GM19438 (cell line): ENCODE measurements at regions not wholly inside any gene's neighbourhood (a gene's known extent, or its start where the extent isn't known, plus 50 kb on each side); places are given as distances from the start of the nearest gene placed in this dataset.

Experiments used
- ATAC-seq: cut with Tn5 transposase; IDR thresholded peaks from one replicate; pipeline ENCODE4 v1.9.1; 2021; ENCODE audit warnings: low read depth; ENCODE audit not compliant: unreplicated experiment

DNA sequence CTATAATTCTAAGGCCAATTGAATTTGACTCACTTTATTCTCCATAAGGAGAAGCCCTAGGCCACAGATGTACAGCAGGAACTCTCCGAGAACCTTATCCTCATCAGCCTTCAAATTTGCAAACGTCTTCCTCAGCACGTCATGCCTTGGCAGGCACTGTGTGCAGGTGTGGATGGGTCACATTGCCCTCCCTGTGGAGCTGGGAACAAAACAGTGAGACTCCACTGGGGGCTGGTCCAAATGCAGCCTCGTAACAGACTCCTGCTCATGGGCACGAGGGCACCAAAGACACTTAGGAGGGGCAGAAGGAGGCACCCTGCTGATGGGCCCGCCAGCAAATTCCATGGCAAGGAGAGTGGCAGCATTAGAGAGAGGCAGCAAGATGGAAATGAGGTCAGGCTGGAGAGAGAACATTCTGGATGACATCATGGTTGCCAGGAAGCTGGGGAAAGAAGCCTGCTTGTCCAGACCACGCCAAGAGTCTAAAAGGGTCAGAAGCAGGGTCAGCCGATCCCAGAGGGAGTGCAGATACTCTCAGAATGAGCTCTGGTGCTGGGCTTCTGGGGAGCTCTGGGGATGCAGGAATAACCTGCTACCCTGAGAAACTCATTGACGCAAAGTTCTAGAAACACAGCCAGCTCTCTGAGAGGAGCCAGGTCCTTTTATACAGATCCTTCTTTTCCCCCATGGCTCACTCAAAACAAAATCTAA lies 242.2 kb downstream of the B3GLCT start:
- no peak for ATAC-seq

DNA sequence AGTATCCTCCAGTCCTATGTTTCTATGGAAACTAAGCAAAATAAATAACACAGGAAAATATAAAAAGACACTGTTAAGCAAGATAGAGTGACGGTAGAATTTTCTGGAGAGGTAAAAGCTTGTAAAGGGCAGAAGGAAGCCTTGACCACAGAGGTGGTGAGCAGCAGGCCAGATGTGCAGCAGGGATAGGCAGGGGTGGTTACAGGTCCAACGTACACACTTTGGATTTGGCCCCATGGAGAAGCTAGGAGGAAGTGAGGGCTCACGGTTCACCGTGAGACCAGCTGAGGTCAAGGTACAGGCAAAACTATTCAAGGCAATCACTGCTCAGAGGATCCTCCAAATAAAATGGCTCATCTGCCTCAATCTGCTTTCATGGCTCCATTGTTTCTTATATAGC lies 242.8 kb downstream of the B3GLCT start:
- no peak for ATAC-seq

DNA sequence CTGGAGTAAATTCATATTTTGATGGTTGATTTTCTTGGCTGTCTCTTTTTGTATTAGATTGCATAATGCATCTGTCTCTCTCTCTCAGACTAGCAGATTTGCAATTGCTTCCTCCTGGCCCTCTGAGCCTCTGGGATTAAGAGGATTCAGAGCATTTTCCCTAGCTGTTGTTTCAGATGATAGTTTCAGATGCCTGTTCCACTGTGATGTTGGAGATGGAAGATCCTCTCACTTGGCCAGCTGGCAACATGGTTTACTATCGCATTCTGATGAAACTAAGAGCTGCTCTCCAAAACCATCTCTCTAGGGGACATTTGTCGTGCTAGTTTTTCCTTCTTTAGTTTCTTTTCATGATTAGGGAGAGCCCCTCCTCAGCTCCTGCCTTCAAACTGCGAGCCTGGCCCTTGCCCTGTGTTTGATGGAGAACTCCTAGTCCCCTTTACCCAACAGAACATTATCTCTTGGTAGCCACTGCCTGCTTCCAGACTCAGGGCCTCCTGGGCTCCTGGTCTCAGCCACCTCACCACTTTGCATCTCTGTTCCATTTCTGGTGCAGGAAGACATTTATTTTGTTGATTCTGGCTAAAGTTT lies 244.6 kb downstream of the B3GLCT start:
- ATAC-seq, result no peak

DNA sequence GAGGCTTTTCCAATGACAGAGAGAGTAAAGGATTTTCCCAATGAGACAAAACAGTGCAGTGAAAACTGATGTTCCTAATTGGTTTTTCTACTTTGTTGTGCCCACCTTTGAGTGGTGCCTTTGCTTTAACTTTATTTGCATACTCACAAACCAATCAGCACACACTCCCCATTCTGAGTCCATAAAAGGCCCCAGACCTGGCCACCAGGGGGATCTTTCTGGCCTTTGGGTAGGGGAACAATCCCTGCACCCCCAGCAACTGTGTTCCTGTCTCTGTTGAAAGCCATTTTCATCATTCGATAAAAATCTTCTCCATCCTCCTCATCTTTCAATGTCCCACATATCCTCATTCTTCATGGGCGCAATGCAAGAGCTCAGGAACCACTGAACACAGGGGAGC lies 252.8 kb downstream of the B3GLCT start:
- ATAC-seq, result no peak

DNA sequence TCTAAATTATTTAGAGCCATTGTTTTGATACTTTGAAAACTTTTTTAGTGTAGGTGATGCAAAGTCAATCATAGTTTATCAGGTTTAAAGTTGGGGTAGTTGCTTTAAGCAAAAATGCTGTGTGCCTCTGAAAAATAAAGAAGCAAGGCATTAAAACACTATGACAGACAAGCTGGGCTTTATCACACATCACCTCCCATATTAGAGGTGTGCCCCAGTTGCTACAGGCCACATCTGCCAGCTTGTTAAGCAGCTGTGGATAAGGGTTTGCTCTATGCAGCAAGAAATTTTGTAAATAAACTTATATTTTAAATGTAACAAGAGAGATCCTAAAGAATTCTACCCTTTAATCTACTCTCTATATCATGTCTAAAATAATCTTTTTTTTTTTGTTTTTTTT lies 255.8 kb downstream of the B3GLCT start:
- ATAC-seq, result no peak

DNA sequence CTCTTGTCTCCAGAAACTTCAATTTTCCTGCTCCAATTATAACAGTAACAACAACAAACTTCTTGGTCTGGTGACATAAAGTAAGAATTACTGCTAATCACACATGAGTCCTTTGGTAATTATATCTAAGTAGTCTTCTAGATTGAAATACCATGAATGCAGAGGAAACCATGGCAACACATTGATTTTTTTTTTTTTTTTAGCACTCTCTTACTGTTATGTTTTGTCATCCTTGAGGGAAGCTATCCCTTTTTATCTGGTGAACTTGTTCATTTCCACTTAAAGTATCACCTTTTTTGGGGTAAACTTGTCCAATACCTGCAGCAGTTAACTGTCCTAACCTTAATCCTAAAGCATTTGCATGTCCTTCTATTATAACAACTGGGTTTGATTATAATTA lies 256.3 kb downstream of the B3GLCT start:
- ATAC-seq, result no peak

DNA sequence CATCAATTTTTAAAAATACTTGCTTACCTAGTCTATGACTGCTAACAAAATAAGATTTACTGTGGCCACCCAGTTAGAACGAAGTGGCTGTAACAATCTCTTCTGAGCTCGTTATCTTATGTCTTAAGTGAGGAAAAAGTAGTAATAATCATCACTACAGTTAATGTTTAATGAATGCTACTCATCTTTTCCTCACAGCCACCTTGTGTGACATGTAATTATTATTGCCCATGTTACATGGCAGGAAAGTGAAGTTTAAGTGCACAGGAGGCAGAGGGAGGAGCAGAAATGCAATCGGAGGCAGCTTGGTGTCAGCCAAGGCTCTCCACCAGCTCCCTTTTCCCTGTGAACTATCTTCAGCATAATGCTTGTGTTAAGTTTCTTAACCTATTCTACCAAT lies 260.3 kb downstream of the B3GLCT start:
- no peak for ATAC-seq

DNA sequence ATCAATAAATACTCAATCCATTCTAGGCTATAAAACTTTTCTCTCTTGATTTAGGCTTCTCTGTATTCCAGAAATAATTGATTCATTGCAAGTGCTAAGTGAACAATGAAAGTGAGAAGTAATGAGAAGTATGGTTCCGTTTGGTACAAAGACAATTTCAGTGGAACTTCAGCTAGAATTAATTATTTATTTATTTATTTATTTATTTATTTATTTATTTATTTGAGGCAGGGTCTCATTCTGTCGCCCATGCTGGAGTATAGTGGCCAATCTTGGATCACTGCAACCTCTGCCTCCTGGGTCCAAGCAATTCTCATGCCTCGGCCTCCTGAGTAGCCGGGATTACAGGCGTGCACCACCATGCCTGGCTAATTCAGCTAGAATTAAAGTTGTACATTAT lies 262.1 kb downstream of the B3GLCT start:
- no peak for ATAC-seq

DNA sequence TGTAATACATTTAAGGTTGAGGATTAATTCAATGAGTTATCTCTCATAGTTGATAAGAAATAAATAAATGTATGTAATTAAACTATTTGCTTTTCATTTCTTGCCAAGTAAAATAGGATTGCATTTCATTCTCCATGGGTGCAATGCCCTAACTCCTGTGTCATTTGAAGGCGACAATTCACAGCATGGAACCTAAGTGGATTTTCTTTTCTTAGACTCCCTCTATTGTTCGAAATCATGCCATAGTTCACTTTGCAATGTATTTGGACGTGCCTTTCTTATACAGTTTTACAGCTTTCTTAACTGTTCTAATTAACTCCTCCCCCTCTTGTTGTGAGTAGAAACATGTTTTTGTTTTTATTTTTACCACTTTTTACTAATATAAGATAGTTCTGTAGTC lies 263.0 kb downstream of the B3GLCT start:
- ATAC-seq, result no peak

DNA sequence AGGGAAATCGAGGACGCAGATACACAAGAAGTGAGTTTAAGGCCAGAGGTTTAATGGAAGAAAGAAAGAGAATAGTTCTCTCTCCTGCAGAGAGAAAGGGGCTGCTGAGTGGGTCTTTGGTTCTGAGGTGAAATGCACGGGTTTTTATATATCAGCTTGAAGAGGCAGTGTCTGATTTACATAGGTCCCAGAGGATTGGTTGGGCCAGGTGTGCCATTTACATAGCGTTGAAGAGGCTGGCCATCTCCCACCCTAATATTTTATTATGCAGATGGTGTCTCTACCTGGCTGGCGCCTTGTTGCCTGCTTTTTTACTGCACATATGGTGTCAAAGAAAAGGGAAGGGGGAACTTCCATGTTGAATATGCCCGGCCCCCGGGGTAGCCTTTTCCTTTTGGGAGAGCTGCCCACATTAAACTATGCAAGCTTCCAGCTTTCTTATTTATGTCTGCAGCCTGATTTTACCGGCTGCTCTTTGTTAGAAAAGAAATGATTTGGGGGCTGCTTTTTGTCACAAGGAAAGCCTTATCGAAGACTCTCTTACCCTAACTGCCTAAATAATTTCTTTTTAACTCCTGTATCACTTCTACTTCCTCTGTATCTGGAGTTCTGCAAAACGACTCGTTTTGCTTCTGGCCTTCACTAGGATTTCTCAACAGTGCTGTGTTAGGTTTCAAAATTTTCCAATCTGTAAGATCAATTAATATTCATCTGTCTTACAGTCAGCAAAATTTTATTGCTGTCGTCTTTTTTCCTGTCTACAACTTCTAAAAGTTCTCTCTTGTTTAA lies 268.5 kb downstream of the B3GLCT start:
- no peak for ATAC-seq

DNA sequence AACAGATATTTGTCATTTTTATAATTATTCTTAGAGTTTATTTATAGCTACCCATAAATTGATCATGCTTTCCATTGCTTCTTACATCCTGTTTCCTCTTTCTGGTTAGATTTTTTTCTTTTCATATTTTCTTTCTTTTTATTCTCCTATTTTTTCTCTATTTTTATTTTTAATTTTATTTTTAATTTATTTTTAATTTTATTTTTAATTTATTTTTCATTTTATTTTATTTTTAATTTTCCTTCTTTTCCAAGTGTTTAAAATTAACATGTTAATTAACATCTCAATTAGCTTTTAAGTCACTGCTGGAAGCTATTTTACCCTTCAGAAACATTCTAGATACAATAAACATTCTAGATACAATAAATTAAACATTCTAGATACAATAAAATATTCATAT lies 269.6 kb downstream of the B3GLCT start:
- no peak for ATAC-seq

DNA sequence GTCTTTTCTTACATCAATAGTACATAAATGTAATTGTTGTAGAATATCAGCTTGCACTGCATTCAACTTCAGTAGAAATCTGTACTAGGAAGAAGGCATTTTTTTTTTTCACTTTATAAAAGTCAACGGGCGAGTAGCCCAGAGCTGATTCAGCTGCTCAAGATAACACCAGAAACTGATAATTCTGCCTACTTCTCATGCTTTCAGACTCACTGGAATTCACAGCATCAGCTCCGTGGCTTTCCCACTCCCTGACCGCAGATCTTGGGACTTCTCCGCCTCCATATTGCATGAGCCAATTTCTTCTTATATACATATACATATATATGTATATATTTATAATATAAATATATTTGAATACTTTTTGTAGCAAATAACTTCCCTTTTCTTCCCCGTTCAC lies 263.1 kb upstream of the RXFP2 start:
- ATAC-seq, result no peak

DNA sequence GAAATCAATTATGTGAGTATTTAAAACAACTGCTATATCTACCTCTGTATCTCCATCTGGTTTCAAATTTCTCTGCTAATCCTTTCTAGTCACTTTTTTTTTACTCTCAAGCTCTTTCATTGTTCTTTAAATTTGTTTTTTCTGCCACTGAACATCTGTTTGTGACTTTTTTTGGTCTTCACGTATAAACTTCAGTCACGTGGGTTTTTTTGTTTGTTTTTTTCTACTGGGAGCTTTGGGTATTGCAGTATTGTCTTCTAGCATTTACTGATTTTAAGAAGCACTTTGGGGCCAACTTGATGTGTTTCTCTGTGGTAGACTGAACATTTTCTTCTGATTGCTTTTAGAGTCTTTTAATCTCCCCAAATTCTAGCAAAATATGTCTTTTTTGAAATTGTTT lies 262.6 kb upstream of the RXFP2 start:
- no peak for ATAC-seq

DNA sequence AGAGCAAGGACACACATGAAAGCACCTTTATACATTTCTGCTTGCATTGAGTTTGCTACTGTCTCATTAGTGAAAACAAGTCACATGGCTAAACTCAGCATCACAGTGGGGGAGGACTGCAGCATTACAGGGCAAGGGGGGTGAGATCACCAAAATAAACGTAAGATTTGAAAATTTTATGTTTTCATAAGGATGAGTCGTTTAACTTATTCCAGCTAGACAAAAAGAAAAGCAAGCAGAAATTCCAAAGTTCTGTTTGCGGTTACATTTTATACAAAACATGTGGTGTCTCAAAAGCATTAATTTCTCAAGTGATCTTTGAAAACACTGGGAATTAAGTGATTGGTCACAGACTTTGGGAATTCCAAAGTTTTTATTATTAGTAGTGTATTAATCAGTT lies 261.4 kb upstream of the RXFP2 start:
- ATAC-seq, result no peak

DNA sequence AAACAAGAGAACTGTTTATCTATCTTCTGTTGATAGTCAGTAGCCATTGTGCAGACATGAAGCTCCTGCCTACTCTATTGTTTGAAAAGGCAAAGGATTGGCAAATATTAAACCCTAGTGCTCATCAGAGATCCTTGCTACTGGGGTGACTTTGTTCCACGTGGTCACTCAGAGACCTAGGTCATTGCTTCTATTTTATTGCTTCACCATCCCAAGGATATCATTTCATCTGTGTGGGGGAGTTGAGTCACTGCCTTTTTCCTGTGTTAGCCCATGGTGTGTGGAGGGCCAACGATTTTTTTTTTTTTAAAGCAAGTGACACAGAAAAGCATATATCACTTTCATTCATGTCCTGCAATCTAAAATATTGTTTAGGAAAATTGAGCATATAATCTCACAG lies 254.1 kb upstream of the RXFP2 start:
- no peak for ATAC-seq

DNA sequence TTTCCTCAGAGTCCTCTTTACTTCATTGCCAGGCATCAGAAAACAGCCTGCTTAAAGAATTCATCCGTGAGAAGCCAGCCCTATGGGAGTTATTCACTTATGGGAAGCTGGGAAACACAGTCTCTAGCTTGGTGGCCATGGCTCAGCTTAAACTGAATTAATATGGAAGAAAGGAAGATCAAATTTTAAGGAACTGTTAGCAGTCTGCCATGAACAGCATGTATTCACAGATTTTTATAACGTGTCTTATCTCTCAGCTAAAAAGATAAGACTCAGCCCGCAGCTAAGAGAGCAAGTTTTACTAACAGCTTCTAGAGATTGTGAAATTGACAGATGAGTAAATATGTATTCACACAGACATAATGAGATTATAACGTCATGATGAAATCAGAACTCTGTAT lies 253.7 kb upstream of the RXFP2 start:
- no peak for ATAC-seq

DNA sequence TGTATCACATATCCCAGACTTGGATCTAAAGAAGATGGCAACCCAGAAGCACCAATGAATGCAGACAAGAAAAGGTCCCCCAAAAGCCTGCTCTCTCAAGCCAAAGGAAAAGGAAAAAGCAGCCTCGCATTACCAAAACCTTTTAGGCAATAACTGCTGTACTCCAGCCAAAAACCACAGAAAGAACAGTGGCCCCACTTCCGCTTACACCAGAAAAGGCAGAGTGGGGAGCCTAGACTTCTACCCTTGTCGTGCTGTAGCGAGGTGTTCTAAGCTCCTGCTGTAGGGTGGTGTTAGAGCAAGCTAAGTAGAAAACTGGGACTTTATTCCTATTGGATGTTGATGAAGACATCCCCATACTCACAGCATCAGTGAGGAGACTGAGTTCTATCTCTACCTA lies 244.0 kb upstream of the RXFP2 start:
- ATAC-seq, result no peak

DNA sequence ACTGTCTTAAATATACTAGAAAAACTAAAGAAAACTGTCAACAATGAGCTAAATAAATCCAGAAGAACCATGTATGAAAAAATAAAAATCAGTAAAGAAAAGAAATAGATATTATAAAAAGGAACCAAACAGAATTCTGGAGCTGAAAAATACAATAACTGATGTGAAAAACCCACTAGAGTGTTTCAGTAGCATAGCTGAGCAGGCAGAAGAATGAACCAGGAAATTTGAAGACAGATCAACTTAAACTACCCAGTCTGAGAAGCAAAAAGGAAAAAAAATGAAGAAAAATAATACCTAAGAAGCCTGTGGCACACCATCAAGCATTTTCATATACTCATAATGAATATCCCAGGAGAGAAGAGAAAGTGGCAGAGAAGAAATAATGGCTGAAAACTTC lies 240.1 kb upstream of the RXFP2 start:
- ATAC-seq, result no peak

DNA sequence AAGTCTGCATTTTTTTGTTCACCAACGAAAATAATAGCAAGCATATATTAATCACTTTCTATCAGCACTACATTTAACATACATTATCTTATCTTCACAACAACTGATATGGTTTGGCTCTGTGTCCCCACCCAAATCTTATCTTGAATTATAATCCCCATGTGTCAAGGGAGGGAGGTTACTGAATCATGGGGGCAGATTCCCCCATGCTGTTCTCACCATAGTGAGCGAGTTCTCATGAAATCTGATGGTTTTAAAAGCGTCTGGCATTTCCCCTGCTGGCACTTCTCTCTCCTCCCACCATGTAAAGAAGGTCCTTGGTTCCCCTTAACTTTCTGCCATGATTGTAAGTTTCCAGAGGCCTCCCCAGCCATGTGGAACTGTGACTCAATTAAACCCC lies 235.7 kb upstream of the RXFP2 start:
- ATAC-seq, result no peak

DNA sequence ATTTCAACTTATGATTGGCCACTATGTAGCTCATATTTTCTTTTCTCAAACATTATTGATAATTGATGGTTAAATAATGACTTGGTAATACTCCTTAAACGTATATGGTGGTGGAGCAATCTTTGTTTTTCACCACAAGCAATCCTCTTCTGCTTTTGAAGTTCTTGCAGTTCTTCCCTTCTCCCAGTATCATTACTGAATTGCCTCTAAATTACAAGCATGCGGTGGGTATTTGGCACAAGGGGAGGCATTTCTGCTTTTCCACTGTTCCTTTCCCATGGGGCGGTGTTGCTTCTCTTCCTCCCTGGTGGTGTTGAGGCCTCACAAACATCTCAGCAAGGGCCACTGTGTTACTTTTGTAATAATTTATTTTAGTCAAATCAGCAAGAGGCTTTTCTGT lies 234.4 kb upstream of the RXFP2 start:
- ATAC-seq, result no peak

DNA sequence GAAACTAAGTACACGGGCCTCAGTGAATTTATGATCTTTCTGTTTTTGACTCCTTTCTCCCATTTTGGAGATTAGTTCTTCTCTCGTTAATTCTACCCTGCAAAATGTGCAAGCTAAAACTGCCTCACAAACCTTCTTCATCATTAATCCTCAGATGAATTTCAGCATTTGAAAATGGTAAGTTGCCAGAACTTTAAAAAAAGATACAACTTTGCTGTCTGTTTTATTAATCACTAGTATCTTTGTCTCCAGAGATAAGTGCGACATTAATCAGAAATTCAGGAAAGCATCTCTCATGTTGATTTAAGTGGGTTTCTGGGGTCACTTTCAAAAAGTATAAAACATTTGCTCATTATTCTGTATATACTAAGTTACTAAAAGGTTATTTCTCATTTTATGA lies 227.0 kb upstream of the RXFP2 start:
- no peak for ATAC-seq

DNA sequence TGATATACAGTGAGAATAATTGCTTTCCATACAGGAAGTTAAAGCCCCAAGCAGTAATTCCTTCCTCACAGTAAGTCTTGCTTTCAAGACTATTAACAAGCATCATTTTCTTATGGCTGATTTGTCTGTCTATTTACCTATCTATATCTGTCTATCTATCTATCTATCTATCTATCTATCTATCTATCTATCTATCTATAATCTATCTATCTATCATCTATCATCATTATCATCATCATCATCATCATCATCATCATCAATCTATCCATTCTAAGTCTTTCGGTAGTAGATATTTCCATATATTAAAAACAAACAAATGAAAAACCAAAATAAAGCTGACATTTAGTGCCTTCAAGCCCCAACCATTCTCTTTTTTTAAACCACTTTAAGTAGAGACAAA lies 224.4 kb upstream of the RXFP2 start:
- ATAC-seq, result no peak
